CD4-positive, alpha-beta T cell treated with Interferon gamma for 1 hour (primary cell): ENCODE measurements at regions not wholly inside any gene's neighbourhood (a gene's known extent, or its start where the extent isn't known, plus 50 kb on each side); places are given as distances from the start of the nearest gene placed in this dataset.

Source experiments
- DNase-seq: peaks from one replicate; pipeline ENCODE4 v3.0.0-alpha.2; 2020

- no peak for DNase-seq
These were observed 254.4 kb upstream of the PMEPA1 start for GRCh38 chr20:57964011-57964862.

GRCh38 chr20:57960803-57961575 is 251.2 kb upstream of the PMEPA1 start:
- no peak for DNase-seq

- DNase-seq, result no peak
These were observed 249.8 kb upstream of the PMEPA1 start for GRCh38 chr20:57959589-57959988.

GRCh38 chr20:57959018-57959417 is 249.2 kb upstream of the PMEPA1 start:
- DNase-seq, result no peak

GRCh38 chr20:57958050-57958420 is 248.2 kb upstream of the PMEPA1 start:
- no peak for DNase-seq

GRCh38 chr20:57957411-57958049 is 247.7 kb upstream of the PMEPA1 start:
- DNase-seq, result no peak

- no peak for DNase-seq
These were observed 243.8 kb upstream of the PMEPA1 start for GRCh38 chr20:57953638-57954037.

- no peak for DNase-seq
These were observed 242.3 kb upstream of the PMEPA1 start for GRCh38 chr20:57952136-57952535.

GRCh38 chr20:57951549-57951948 is 241.7 kb upstream of the PMEPA1 start:
- DNase-seq, result no peak

- DNase-seq, result no peak
These were observed 241.1 kb upstream of the PMEPA1 start for GRCh38 chr20:57950764-57951485.

GRCh38 chr20:57948180-57948955 is 238.6 kb upstream of the PMEPA1 start:
- DNase-seq, result no peak

- no peak for DNase-seq
These were observed 237.8 kb upstream of the PMEPA1 start for GRCh38 chr20:57947421-57948179.

- DNase-seq, result no peak
These were observed 236.9 kb upstream of the PMEPA1 start for GRCh38 chr20:57946559-57947315.

GRCh38 chr20:57944988-57945387 is 235.2 kb upstream of the PMEPA1 start:
- DNase-seq, result no peak

GRCh38 chr20:57943950-57944349 is 234.1 kb upstream of the PMEPA1 start:
- no peak for DNase-seq

GRCh38 chr20:57943291-57943690 is 233.5 kb upstream of the PMEPA1 start:
- DNase-seq, result no peak

GRCh38 chr20:57941604-57942381 is 232.0 kb upstream of the PMEPA1 start:
- no peak for DNase-seq

GRCh38 chr20:57940868-57941522 is 231.2 kb upstream of the PMEPA1 start:
- no peak for DNase-seq

- no peak for DNase-seq
These were observed 230.6 kb upstream of the PMEPA1 start for GRCh38 chr20:57940376-57940775.
